Thyroid gland (tissue), 4 donors: ENCODE measurements at regions not wholly inside any gene's neighbourhood (a gene's known extent, or its start where the extent isn't known, plus 50 kb on each side); places are given as distances from the start of the nearest gene placed in this dataset.
A peak's percentile ranks its signal among the peaks of the same experiment; 100 is the strongest.

Experiments
- DNase-seq, 2 donors: peaks; one replicate each; pipeline ENCODE4 v3.0.0-alpha.2; 2019
- H3K27ac ChIP-seq, 3 donors: fragments of 200-600 bp; sonication (generic); 1 replicate in 2 of 3; 2 replicates in 1 of 3; pipeline ENCODE4 v1.5.1; 2016 to 2019; ENCODE audit warnings: mild to moderate bottlenecking in 1 of 3, moderate library complexity in 1 of 3
- H3K27me3 ChIP-seq: fragments of 200-600 bp; sonication (generic); one replicate; pipeline ENCODE4 v1.5.1; 2019
- H3K36me3 ChIP-seq, 2 donors: fragments of 200-600 bp; sonication (generic); one replicate each; pipeline ENCODE4 v1.5.1; 2016 to 2019
- H3K4me1 ChIP-seq, 2 donors: fragments of 200-600 bp; sonication (generic); one replicate each; pipeline ENCODE4 v1.5.1; 2017 to 2019
- H3K4me3 ChIP-seq, 3 donors: fragments of 200-600 bp; sonication (generic); replicated peaks in 1 of 3; 1 replicate in 2 of 3; 2 replicates in 1 of 3; pipeline ENCODE4 v1.5.1; 2016; ENCODE audit warnings: mild to moderate bottlenecking in 1 of 3
- H3K9me3 ChIP-seq: fragments of 200-600 bp; sonication (generic); one replicate; pipeline ENCODE4 v1.5.1; 2017
- POLR2A ChIP-seq, 2 donors: fragments of 450-650 bp; IDR thresholded peaks; one replicate each; pipeline ENCODE4 v1.6.1; 2017; ENCODE audit warnings: antibody characterized with exemption in 2 of 2, mild to moderate bottlenecking in 2 of 2, moderate library complexity in 1 of 2
- WGBS, 2 donors: methylation state at CpG; one replicate each; pipeline ENCODE4 v1.1.5; 2017; 5-methylcytosine and 5-hydroxymethylcytosine counted together
- intact Hi-C: fragments of 100-400 bp; cut with DNase I; formaldehyde crosslinking; loops from one replicate; pipeline ENCODE4 v1.15.1; 2023
- TF ChIP-seq, protein P1 (sequence below), 6 experiments: fragments of 200-600 bp in 3 of 6; fragments of 450-650 bp in 3 of 6; sonication (generic) in 3 of 6; IDR thresholded peaks; one replicate each; pipeline ENCODE4 v1.5.1; 2016 to 2019; ENCODE audit warnings: antibody characterized with exemption in 6 of 6, mild to moderate bottlenecking in 2 of 6, inconsistent platforms in 1 of 6, moderate library complexity in 1 of 6

- H3K4me1 ChIP-seq, result no peaks in the 10 kb centered on the region
- intact Hi-C loops, result no loop called here
- TF ChIP-seq, protein P1, sequence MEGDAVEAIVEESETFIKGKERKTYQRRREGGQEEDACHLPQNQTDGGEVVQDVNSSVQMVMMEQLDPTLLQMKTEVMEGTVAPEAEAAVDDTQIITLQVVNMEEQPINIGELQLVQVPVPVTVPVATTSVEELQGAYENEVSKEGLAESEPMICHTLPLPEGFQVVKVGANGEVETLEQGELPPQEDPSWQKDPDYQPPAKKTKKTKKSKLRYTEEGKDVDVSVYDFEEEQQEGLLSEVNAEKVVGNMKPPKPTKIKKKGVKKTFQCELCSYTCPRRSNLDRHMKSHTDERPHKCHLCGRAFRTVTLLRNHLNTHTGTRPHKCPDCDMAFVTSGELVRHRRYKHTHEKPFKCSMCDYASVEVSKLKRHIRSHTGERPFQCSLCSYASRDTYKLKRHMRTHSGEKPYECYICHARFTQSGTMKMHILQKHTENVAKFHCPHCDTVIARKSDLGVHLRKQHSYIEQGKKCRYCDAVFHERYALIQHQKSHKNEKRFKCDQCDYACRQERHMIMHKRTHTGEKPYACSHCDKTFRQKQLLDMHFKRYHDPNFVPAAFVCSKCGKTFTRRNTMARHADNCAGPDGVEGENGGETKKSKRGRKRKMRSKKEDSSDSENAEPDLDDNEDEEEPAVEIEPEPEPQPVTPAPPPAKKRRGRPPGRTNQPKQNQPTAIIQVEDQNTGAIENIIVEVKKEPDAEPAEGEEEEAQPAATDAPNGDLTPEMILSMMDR (IDR thresholded peaks at IDR 0.05), result no peak
- no peak for TF ChIP-seq POLR2A (IDR thresholded peaks at IDR 0.05)
- no peaks in the 10 kb centered on the region for H3K36me3 ChIP-seq
- WGBS, 2 donors, result 71 to 84% methylated on average over 1 of the region's 1 CpG
- no peak overlapping the region for H3K27ac ChIP-seq
- no peak overlapping the region for H3K4me3 ChIP-seq
- no peaks in the 10 kb centered on the region for H3K27me3 ChIP-seq
- H3K9me3 ChIP-seq, result no peaks in the 10 kb centered on the region
- DNase-seq, result no peak
Measured at GRCh38 chr1:88133991-88134390, 550.1 kb upstream of the PKN2 start.

- Histone ChIP-seq H3K36me3 (no peaks in the 10 kb centered on the region), H3K4me3 (no peak overlapping the region), H3K4me1 (no peaks in the 10 kb centered on the region), H3K27me3 (no peaks in the 10 kb centered on the region), H3K9me3 (no peaks in the 10 kb centered on the region), H3K27ac (no peak overlapping the region)
- intact Hi-C loops, result no loop called here
- no peak for TF ChIP-seq POLR2A (IDR thresholded peaks at IDR 0.05)
- TF ChIP-seq, protein P1 (IDR thresholded peaks at IDR 0.05), result no peak
- DNase-seq, result no peak
- 87 to 93% methylated on average over 7 of the region's 7 CpGs for WGBS, 2 donors
Measured at GRCh38 chr1:88134983-88135921, 548.8 kb upstream of the PKN2 start.

DNA sequence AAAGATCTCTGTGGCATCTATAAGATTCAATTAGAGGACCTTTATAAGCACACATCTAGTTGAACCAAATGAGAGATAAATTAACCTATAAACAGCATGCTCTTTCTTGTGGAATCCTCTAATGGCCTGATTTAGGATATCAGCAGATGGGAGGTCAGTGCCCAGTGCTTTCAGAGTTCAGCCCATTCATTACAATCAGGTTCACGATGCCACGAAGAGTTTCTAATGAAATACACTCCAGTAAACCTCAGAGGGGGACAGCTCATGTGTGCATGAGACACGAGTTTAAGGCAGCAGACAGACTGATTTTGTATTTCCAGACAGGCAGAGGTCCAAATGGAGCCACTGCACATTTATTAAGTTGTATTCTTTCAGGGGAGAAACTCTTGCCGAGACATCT lies 544.4 kb upstream of the PKN2 start:
- intact Hi-C loops, result no loop called here
- Histone ChIP-seq H3K9me3 (no peaks in the 10 kb centered on the region), H3K4me3 (no peak overlapping the region), H3K4me1 (peaks cover 6 to 9% of the 10 kb centered on the region in 2 donors), H3K36me3 (no peaks in the 10 kb centered on the region), H3K27me3 (no peaks in the 10 kb centered on the region), H3K27ac (no peak overlapping the region)
- 71 to 81% methylated on average over 4 of the region's 4 CpGs for WGBS, 2 donors
- DNase-seq, result no peak
- TF ChIP-seq, protein P1 (IDR thresholded peaks at IDR 0.05), result no peak
- no peak for TF ChIP-seq POLR2A (IDR thresholded peaks at IDR 0.05)

GRCh38 chr1:88140325-88140724 lies 543.7 kb upstream of the PKN2 start:
- H3K36me3 ChIP-seq, result no peaks in the 10 kb centered on the region
- DNase-seq, result no peak
- H3K27me3 ChIP-seq, result no peaks in the 10 kb centered on the region
- H3K4me3 ChIP-seq, result no peak overlapping the region
- H3K27ac ChIP-seq, result no peak overlapping the region
- peaks cover 6 to 9% of the 10 kb centered on the region in 2 donors for H3K4me1 ChIP-seq
- H3K9me3 ChIP-seq, result no peaks in the 10 kb centered on the region
- intact Hi-C loops, result no loop called here
- TF ChIP-seq POLR2A (IDR thresholded peaks at IDR 0.05), result no peak
- WGBS, 2 donors, result 86 to 93% methylated on average over 1 of the region's 1 CpG

DNA sequence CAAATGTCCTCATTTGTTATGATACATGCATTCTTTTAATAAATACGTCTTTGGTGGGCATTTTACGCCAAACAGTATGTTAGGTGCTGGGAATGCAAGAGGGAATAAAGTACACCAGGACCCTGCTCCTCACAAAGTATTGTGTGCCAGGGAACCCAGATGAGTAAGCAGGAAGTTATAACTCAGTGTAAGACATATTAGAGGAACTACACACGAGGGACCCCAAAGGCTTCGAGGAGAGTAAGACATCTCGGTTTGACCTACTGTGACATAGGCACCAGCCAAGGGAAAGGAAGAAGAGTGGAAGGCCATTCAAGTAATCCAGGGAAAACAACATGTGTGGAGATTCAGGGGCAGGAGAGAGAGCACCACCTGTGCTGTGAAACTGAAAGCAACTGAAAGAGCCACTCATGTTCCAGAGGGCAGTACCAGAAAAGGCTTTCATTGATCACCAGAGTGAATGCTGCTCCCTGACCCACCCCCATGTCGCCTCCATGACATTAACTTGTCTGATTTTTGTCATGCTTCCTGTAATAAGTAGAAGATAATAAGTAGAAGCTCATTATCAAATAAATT lies 542.5 kb upstream of the PKN2 start:
- Histone ChIP-seq H3K27me3 (no peaks in the 10 kb centered on the region), H3K4me3 (no peak overlapping the region), H3K27ac (peak overlapping the region in 1 of 3 donors; percentile 32), H3K9me3 (no peaks in the 10 kb centered on the region), H3K36me3 (no peaks in the 10 kb centered on the region), H3K4me1 (peaks cover 9% of the 10 kb centered on the region in 2 donors)
- no peak for TF ChIP-seq POLR2A (IDR thresholded peaks at IDR 0.05)
- TF ChIP-seq, protein P1 (IDR thresholded peaks at IDR 0.05), result no peak
- intact Hi-C loops, result no loop called here
- peak; percentile 44 to 47 for DNase-seq
- 33 to 38% methylated on average over 6 of the region's 6 CpGs for WGBS, 2 donors
